ENCODE measurements at regions not wholly inside any gene's neighbourhood (a gene's known extent, or its start where the extent isn't known, plus 50 kb on each side); places are given as distances from the start of the nearest gene placed in this dataset.
A peak's percentile ranks its signal among the peaks of the same experiment; 100 is the strongest.

DNA sequence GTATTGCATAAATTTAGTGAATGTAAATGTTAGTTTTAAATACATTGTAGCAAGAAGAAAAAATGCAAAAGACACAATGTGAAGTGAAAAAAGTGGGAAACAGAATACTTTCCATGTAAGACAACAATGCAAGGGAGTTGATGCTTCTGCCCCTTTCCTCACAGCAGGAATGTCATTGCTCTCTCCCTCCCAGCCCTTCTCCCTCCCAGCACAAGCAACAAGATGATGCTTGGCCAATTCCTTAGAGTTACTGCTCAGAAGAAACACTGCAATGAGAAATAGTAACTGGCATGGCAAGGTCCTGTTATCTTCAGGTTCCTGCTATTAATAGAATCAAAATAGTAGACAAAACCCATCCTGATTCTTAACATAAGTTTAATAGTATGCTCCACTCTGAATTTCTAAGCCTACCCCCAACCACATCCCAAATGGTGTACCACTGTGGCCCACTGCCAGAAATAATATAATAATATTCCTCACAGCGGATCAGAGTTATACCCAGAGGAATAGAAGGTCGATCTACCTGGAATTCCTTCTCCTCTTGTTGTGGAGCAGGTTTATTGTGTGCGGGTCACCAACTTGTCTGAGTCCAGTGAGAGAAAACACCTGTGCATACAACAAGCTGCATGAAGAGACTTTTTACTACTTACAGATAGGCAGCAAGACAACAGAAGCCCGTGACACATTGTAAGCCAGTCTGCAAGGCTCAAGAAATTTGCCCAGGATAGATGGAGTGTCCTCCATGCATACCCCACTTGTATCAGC lies 69.8 kb upstream of the SLC7A11 start:
- WGBS, 2 donors: 25 to 26% methylated on average over 4 of the region's 4 CpGs
- H3K4me1 ChIP-seq: peaks cover 12% of the 10 kb centered on the region
- H3K36me3 ChIP-seq (replicated peaks in 1 of 2; ENCODE audit: insufficient read depth in 1 of 2, low read depth in 2 of 2): no peaks in the 10 kb centered on the region
- no peak overlapping the region for H3K4me3 ChIP-seq
- intact Hi-C loops (cut with DNase I): no loop called here
- TF ChIP-seq CTCF (IDR thresholded peaks at IDR 0.05) (no peak), POLR2A (IDR thresholded peaks at IDR 0.05) (no peak)
- H3K27me3 ChIP-seq: no peaks in the 10 kb centered on the region
- ATAC-seq: peak; percentile 40
- DNase-seq: peak in 2 of 4 donors; percentile 22 to 42
- no peaks in the 10 kb centered on the region for H3K9me3 ChIP-seq
- H3K27ac ChIP-seq: peak overlapping the region in 1 of 4 donors; percentile 18

- no peak overlapping the region for H3K4me3 ChIP-seq
- no peak for DNase-seq
- H3K27ac ChIP-seq: no peak overlapping the region
- 85% methylated on average over 1 of the region's 1 CpG for WGBS, 2 donors
- ATAC-seq: no peak
- no peaks in the 10 kb centered on the region for H3K9me3 ChIP-seq
- TF ChIP-seq CTCF (IDR thresholded peaks at IDR 0.05) (no peak), POLR2A (IDR thresholded peaks at IDR 0.05) (no peak)
- H3K4me1 ChIP-seq: peaks cover 12% of the 10 kb centered on the region
- H3K27me3 ChIP-seq: no peaks in the 10 kb centered on the region
- H3K36me3 ChIP-seq (replicated peaks in 1 of 2; ENCODE audit: insufficient read depth in 1 of 2, low read depth in 2 of 2): no peaks in the 10 kb centered on the region
- intact Hi-C loops (cut with DNase I): no loop called here
Measured at GRCh38 chr4:138310991-138311390, 68.8 kb upstream of the SLC7A11 start.

GRCh38 chr4:138310498-138310897 lies 68.3 kb upstream of the SLC7A11 start:
- ATAC-seq (no peak), DNase-seq (no peak)
- Histone ChIP-seq H3K27me3 (no peaks in the 10 kb centered on the region), H3K4me1 (peaks cover 12% of the 10 kb centered on the region), H3K36me3 (replicated peaks in 1 of 2; ENCODE audit: insufficient read depth in 1 of 2, low read depth in 2 of 2) (no peaks in the 10 kb centered on the region), H3K27ac (no peak overlapping the region), H3K4me3 (no peak overlapping the region), H3K9me3 (no peaks in the 10 kb centered on the region)
- WGBS, 2 donors: 42 to 43% methylated on average over 4 of the region's 4 CpGs
- TF ChIP-seq CTCF (IDR thresholded peaks at IDR 0.05) (no peak), POLR2A (IDR thresholded peaks at IDR 0.05) (no peak)
- intact Hi-C loops (cut with DNase I): no loop called here

- H3K9me3 ChIP-seq: no peaks in the 10 kb centered on the region
- no peak for ATAC-seq
- no peak overlapping the region for H3K27ac ChIP-seq
- TF ChIP-seq CTCF (IDR thresholded peaks at IDR 0.05) (no peak), POLR2A (IDR thresholded peaks at IDR 0.05) (no peak)
- DNase-seq: no peak
- WGBS, 2 donors: 85 to 88% methylated on average over 7 of the region's 7 CpGs
- H3K4me3 ChIP-seq: no peak overlapping the region
- H3K4me1 ChIP-seq: peaks cover 12% of the 10 kb centered on the region
- no peaks in the 10 kb centered on the region for H3K27me3 ChIP-seq
- intact Hi-C loops (cut with DNase I): no loop called here
- no peaks in the 10 kb centered on the region for H3K36me3 ChIP-seq (replicated peaks in 1 of 2; ENCODE audit: insufficient read depth in 1 of 2, low read depth in 2 of 2)
Measured at GRCh38 chr4:138308356-138308755, 66.2 kb upstream of the SLC7A11 start.

- Histone ChIP-seq H3K27ac (no peak overlapping the region), H3K36me3 (replicated peaks in 1 of 2; ENCODE audit: insufficient read depth in 1 of 2, low read depth in 2 of 2) (no peaks in the 10 kb centered on the region), H3K4me3 (no peak overlapping the region), H3K27me3 (no peaks in the 10 kb centered on the region), H3K4me1 (peaks cover 6% of the 10 kb centered on the region), H3K9me3 (no peaks in the 10 kb centered on the region)
- intact Hi-C loops (cut with DNase I): no loop called here
- TF ChIP-seq CTCF (IDR thresholded peaks at IDR 0.05) (no peak), POLR2A (IDR thresholded peaks at IDR 0.05) (no peak)
- 72 to 86% methylated on average over 8 of the region's 8 CpGs for WGBS, 2 donors
- DNase-seq: peak in 1 of 4 donors; percentile 17
- no peak for ATAC-seq
Measured at GRCh38 chr4:138307319-138307718, 65.2 kb upstream of the SLC7A11 start.
